Panc1 (cell line): ENCODE measurements at regions not wholly inside any gene's neighbourhood (a gene's known extent, or its start where the extent isn't known, plus 50 kb on each side); places are given as distances from the start of the nearest gene placed in this dataset.

Experiments
- ATAC-seq: fragments of 200-7000 bp; cut with Tn5 transposase; 2 replicates; pipeline ENCODE4 v1.9.1; 2020; ENCODE audit warnings: mild to moderate bottlenecking, moderate library complexity
- BruUV-seq: library from RNA; stranded (reverse); fragments of 400-500 nt; replicated peaks from 2 replicates; lab custom pipeline; 2021; lab: Mats Ljungman, UMichigan
- CTCF ChIA-PET: fragments of 300-600 bp; sonication (Branson Sonifier 250); formaldehyde crosslinking; loops from one replicate; lab custom pipeline; 2022; ENCODE audit warnings: antibody characterized with exemption; lab: Charles Lee
- POLR2A ChIA-PET: fragments of 300-600 bp; sonication (Branson Sonifier 250); formaldehyde crosslinking; loops from one replicate; lab custom pipeline; 2022; ENCODE audit warnings: antibody characterized with exemption; lab: Charles Lee
- DNase-seq: peaks from one replicate; pipeline ENCODE4 v3.0.0-alpha.2; 2010; ENCODE audit warnings: low read depth, low spot score
- H3K27ac ChIP-seq: 2 replicates; pipeline ENCODE4 v1.5.1; 2011; ENCODE audit warnings: mild to moderate bottlenecking, low read length, inconsistent platforms
- H3K27me3 ChIP-seq: fragments of 200-500 bp; sonication (Bioruptor generic); 2 replicates; pipeline ENCODE4 v1.6.0; 2014; ENCODE audit warnings: low read length, inconsistent platforms; ENCODE audit not compliant: control insufficient read depth, insufficient read depth
- H3K36me3 ChIP-seq: fragments of 200-500 bp; sonication (Bioruptor generic); 2 replicates; pipeline ENCODE4 v1.5.1; 2014; ENCODE audit warnings: inconsistent platforms, mild to moderate bottlenecking, low read length, moderate library complexity; ENCODE audit not compliant: control insufficient read depth, insufficient read depth
- H3K4me1 ChIP-seq: 2 replicates; pipeline ENCODE4 v1.5.1; 2011; ENCODE audit warnings: inconsistent platforms, mild to moderate bottlenecking, low read length, moderate library complexity; ENCODE audit not compliant: control insufficient read depth, insufficient read depth
- H3K4me3 ChIP-seq, 2 experiments: 2 replicates each; pipeline ENCODE4 v1.5.1; 2011 to 2012; ENCODE audit warnings: low read depth in 2 of 2, low read length in 2 of 2, mild to moderate bottlenecking in 2 of 2, inconsistent platforms in 1 of 2, moderate library complexity in 1 of 2
- H3K9me3 ChIP-seq: fragments of 200-500 bp; sonication (Bioruptor generic); 2 replicates; pipeline ENCODE4 v1.5.1; 2014; ENCODE audit warnings: low read depth, mild to moderate bottlenecking, inconsistent platforms, low read length, moderate library complexity; ENCODE audit not compliant: control insufficient read depth, insufficient read depth
- CTCF ChIP-seq: fragments of 450-650 bp; IDR thresholded peaks from 2 replicates; pipeline ENCODE4 v1.5.1; 2017; ENCODE audit warnings: mild to moderate bottlenecking
- POLR2AphosphoS5 ChIP-seq: IDR thresholded peaks from 2 replicates; pipeline ENCODE4 v1.6.1; 2012; ENCODE audit warnings: mild to moderate bottlenecking, low read depth, low read length, moderate library complexity
- SIN3A ChIP-seq: IDR thresholded peaks from 2 replicates; pipeline ENCODE4 v1.6.1; 2012; ENCODE audit warnings: low read depth, mild to moderate bottlenecking, low read length, moderate library complexity, borderline replicate concordance; ENCODE audit not compliant: insufficient read depth
- TCF7L2 ChIP-seq: IDR thresholded peaks from 2 replicates; pipeline ENCODE4 v1.6.1; 2011; ENCODE audit warnings: mild to moderate bottlenecking, low read depth, low read length, inconsistent platforms
- in situ Hi-C: cut with HindIII; loops from 2 replicates; pipeline ENCODE4 v1.10.0; 2016; ENCODE audit warnings: low sequenced_read_pairs, low pct_unique_long_range_greater_than_20kb
- intact Hi-C: fragments of 100-400 bp; cut with micrococcal nuclease; formaldehyde crosslinking; loops from one replicate; pipeline ENCODE4 v1.10.0; 2022; ENCODE audit not compliant: unreplicated experiment
- TF ChIP-seq, protein P1 (sequence below), 2 experiments: IDR thresholded peaks; 2 replicates each; pipeline ENCODE4 v1.6.1; 2011 to 2012; ENCODE audit warnings: low read depth in 2 of 2, control low read depth in 1 of 2, low read length in 1 of 2, mild to moderate bottlenecking in 1 of 2, moderate library complexity in 1 of 2; ENCODE audit not compliant: insufficient read depth in 1 of 2

- no peaks in the 10 kb centered on the region for H3K9me3 ChIP-seq
- no peak for ATAC-seq
- ChIA-PET POLR2A (no interaction called here), CTCF (no interaction called here)
- no peak overlapping the region for H3K27ac ChIP-seq
- no peak for DNase-seq
- no peaks in the 10 kb centered on the region for H3K4me1 ChIP-seq
- peaks cover 1% of the 10 kb centered on the region for H3K27me3 ChIP-seq
- H3K36me3 ChIP-seq: no peaks in the 10 kb centered on the region
- no TSS peak for BruUV-seq
- TF ChIP-seq, protein P1, sequence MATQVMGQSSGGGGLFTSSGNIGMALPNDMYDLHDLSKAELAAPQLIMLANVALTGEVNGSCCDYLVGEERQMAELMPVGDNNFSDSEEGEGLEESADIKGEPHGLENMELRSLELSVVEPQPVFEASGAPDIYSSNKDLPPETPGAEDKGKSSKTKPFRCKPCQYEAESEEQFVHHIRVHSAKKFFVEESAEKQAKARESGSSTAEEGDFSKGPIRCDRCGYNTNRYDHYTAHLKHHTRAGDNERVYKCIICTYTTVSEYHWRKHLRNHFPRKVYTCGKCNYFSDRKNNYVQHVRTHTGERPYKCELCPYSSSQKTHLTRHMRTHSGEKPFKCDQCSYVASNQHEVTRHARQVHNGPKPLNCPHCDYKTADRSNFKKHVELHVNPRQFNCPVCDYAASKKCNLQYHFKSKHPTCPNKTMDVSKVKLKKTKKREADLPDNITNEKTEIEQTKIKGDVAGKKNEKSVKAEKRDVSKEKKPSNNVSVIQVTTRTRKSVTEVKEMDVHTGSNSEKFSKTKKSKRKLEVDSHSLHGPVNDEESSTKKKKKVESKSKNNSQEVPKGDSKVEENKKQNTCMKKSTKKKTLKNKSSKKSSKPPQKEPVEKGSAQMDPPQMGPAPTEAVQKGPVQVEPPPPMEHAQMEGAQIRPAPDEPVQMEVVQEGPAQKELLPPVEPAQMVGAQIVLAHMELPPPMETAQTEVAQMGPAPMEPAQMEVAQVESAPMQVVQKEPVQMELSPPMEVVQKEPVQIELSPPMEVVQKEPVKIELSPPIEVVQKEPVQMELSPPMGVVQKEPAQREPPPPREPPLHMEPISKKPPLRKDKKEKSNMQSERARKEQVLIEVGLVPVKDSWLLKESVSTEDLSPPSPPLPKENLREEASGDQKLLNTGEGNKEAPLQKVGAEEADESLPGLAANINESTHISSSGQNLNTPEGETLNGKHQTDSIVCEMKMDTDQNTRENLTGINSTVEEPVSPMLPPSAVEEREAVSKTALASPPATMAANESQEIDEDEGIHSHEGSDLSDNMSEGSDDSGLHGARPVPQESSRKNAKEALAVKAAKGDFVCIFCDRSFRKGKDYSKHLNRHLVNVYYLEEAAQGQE (IDR thresholded peaks at IDR 0.05; ENCODE audit: insufficient read depth in 1 of 2, low read depth in 2 of 2, low read length in 1 of 2): no peak
- no peak for TF ChIP-seq CTCF
- H3K4me3 ChIP-seq: no peak overlapping the region
- intact Hi-C loops: no loop called here
- in situ Hi-C loops: no loop called here
Measured at GRCh38 chr10:78627254-78627795, 441.4 kb upstream of the ZMIZ1 start.

- no peaks in the 10 kb centered on the region for H3K9me3 ChIP-seq
- no peaks in the 10 kb centered on the region for H3K27me3 ChIP-seq
- ChIA-PET CTCF (no interaction called here), POLR2A (no interaction called here)
- intact Hi-C loops (no loop called here), in situ Hi-C loops (no loop called here)
- BruUV-seq: no TSS peak
- no peak for ATAC-seq
- DNase-seq: no peak
- H3K36me3 ChIP-seq: no peaks in the 10 kb centered on the region
- no peak overlapping the region for H3K27ac ChIP-seq
- H3K4me1 ChIP-seq: no peaks in the 10 kb centered on the region
- no peak overlapping the region for H3K4me3 ChIP-seq
- TF ChIP-seq CTCF (no peak), SIN3A (no peak), POLR2AphosphoS5 (no peak), TCF7L2 (no peak)
- TF ChIP-seq, protein P1 (IDR thresholded peaks at IDR 0.05; ENCODE audit: insufficient read depth in 1 of 2, low read depth in 2 of 2, low read length in 1 of 2): no peak
Measured at GRCh38 chr10:78628976-78629375, 439.8 kb upstream of the ZMIZ1 start.
